HG03575 (cell line): ENCODE measurements at regions not wholly inside any gene's neighbourhood (a gene's known extent, or its start where the extent isn't known, plus 50 kb on each side); places are given as distances from the start of the nearest gene placed in this dataset.
"Not testable (repeated sequence)": the region's sequence is repeated elsewhere in the genome, so short reads cannot be mapped to it uniquely, and the experiment has no call there.

Source experiments
- ATAC-seq: cut with Tn5 transposase; IDR thresholded peaks from one replicate; pipeline ENCODE4 v1.9.1; 2021; ENCODE audit not compliant: unreplicated experiment, insufficient number of reproducible peaks, low FRiP score; ENCODE audit errors: extremely low read depth

DNA sequence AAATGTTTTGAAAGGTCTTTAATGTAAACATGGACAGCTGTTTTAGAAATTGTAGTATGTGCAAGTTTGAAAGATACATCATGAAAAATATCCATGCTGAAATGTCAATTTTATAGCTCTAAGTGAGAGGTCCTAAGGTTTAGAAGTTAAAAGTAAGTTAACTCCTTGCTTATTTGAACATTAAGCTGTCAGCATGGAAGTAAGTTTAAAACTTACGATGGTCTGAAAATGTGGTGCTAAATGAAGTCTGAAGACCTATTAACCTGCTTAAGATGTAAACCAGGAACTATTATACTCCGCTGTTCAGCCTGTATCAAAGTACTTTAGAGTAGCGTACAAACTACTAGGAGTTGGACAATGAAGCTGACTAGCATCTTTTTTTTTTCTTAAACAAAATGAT is 1082.4 kb downstream of the TMTC2 start:
- ATAC-seq = no peak

DNA sequence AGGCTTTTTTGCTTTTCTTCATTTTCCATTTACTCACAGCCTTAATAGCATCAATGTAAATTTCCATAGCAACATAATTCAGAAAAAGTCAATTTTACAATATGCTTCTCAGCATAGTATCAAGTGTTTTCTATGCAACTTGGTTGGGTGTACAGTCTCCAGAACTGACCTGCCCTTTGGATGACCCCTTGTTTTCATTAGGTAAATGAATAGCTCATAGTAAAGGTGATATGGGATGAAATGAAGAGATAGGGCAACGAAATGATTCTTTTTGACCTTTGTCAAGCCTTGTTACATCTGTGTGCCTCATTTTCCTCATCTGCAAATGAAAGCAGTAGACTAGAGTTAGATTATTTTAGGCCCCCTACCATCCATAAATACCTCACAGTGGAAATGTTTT is 1081.0 kb downstream of the TMTC2 start:
- no peak for ATAC-seq

DNA sequence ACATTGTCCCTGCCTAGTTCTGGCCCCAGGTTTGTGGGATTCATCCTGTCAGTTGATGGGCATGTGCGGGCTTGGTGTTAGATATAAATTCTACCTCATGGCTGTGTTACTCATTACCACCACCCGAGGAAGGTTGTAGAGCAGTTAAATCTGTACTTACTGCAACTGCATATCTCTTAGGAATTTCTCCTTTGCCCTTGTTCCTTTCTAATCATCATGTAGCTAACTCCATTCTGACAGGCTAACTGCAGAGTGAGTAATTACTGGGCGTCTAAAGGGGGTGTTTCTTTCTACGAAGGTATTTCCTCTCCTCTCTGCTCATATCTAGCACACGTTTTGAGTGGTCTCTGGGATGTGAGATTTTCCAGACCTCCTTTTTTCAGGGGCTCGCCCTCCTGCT is 1076.7 kb downstream of the TMTC2 start:
- ATAC-seq = no peak

DNA sequence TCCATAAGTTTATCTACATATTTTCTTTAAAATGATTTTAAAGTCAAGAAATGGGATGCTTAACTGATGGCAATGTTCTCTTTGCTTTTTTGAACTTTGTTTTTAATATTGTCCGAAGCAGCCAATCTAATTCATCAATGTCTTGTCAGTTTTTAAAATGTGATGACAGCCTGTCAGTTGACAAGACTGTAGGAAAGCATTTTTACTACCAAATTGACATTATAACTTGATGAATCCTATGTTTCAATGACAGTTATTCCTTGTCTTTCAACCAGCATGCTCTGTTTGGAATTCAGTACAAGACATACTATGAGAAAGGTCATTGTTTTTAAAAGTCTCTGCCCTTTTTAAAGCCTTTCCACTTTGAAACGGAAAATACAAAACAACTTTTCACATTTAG is 1073.2 kb downstream of the TMTC2 start:
- ATAC-seq = no peak

DNA sequence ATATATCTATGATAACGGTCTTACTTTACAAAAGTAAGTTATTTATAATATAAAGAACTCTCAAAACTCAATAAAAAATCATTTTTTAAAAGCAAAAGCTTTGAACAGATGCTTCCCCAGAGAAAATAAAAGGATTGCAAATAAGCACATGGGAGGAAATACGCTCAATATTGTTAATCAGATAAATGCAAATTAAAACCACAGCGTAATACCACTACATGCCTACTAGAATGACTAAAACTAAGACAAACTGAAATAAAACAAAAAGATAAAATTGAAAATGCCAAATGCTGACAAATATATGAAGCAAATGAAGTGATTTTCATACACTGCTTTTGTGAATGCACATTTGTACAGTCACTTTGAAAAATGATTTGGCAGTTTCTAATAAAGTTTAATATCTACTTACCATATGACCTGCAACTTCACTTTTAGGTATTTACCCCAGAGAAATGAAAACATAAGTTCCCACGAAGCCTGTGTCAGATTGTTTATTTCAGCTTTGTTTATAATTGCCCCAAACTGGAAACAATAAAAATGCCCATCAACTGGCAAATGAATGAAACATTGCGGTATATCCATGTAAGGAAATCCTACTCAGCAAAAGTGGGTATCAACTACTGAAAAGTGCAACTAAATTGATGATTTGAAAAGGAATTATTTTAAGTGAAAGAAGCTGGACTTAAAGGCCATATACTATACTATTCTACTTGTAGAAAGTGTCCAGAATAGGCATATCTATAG is 1072.4 kb downstream of the TMTC2 start:
- ATAC-seq = no peak

DNA sequence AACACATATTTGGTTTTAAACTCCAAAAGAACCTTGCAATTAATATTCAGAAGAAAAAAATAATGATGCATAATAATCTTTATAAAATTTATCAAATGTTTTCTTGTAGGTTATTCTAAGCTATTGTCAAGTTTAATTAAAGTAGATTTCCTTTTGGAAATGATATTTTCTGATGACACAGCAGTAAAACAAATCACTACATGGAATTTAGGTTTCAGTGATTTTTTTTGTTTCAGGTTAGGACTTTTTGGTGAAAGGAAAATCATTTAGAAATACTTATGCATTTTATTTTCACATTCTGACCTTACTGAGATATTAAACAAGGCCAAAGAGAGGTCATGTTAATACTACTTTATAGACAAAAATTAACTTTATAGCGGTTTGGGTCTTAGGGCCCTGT is 1067.2 kb downstream of the TMTC2 start:
- no peak for ATAC-seq

DNA sequence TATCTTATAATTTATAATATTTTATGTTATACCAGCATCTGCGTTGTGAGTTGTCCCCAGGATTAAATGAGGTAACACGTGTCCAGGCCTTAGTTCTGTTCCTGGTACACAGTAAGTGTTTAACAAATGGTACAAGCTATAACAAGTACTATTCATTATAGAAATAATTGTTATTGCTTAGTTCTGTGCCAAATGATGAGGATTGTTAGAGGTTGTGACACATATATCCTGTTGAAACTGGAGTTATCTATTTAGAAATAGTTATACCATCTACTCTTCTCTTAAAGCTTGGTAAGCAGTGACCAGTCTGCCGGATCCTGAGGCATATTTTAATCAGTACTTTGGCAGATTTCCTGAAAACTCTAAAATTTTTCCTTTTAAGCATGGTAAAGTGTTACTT is 1066.5 kb downstream of the TMTC2 start:
- no peak for ATAC-seq

DNA sequence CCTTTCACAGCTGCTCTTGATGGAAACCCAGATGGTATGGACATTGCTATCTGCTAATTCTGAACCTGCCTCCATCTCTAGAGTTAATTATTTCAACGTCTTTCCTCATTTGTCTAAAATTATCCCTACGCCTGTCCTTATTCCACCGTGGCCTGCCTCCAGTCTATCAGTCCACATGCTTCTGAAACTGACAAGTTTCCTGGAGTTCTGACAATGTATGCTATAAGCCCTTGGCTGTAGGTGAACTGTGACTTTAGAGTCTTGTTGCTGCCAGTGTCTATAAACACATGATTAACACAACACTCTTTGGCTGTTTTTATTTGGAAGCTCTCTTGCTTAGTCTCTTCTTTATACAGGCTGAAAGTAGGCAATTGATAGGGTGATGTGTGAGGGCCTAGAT is 1052.9 kb downstream of the TMTC2 start:
- no peak for ATAC-seq

DNA sequence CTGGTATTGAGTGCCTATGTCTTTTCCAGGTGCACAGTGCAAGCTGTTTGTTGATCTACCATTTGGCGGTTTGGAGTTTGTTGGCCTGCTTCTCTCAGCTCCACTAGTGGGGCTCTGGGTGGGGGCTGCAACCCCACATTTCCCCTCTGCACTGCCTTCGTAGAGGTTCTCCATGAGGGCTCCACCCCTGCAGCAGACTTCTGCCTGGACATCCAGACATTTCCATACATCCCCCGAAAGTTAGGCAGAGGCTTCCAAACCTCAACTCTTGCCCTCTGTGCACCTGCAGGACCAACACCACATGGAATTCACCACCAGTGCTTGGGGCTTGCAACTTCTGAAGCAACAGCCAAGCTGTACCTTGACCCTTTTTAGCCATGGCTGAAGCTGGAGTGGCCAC is 1024.1 kb downstream of the TMTC2 start:
- no peak for ATAC-seq

DNA sequence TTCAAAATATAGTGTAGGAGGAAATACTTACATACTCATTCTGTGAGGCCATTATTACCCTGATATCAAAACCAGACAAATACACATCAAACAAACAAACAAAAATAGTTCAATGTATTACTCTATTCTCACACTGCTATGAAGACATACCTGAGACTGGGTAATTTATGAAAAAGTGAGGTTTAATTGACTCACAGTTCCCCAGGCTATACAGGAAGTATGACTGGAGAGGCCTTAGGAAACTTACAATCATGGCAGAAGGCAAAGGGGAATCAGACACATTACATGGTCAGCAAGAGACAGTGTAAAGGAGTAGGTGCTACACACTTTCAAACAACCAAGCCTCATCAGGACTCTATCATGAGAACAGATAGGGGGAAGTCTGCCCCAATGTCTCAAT is 1023.2 kb downstream of the TMTC2 start:
- no peak for ATAC-seq

DNA sequence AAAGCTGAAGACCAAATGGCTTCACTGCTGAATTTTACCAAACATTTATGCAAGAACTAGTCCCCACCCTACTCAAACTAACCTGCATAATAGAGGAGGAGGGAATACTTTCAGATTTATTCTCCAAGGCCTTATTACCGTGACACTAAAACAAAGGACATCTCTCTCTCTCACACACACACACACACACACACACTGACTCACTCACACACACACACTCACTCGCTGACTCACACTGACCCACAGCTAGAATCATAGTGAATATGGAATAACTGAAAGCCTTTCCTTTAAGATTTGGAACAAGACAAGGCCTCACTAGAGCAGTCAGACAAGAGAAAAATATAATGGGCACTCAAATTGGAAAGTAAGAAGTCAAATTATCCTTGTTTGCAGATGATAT is 1014.1 kb downstream of the TMTC2 start:
- ATAC-seq = no peak

DNA sequence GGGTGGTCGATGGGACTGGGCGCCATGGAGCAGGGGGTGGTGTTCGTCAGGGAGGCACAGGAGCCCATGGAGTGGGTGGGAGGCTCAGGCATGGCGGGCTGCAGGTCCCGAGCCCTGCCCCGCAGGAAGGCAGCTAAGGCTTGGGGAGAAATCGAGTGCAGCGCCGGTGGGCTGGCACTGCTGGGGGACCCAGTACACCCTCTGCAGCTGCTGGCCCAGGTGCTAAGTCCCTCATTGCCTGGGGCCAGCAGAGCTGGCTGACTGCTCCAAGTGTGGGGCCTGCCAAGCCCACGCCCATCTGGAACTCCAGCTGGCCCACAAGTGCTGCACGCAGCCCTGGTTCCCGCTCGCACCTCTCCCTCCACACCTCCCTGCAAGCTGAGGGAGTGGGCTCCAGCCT is 1009.6 kb downstream of the TMTC2 start:
- not testable (repeated sequence) for ATAC-seq

DNA sequence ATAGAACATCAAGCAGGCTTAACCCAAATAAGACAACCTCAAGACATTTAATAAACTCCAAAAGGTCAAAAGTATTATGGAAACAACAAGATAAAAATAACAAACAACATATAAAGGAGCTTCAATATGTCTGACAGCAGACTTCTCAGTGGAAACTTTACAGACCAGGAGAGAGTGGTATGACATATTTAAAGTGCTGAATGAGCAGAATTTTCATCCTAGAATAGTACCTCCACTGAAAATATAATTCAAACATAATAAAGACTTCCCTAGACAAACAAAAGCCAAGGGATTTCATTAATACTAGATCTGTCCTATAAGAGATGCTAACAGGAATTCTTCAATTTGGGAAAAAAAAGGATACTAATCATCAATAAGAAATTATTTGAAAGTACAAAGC is 1005.0 kb downstream of the TMTC2 start:
- no peak for ATAC-seq

DNA sequence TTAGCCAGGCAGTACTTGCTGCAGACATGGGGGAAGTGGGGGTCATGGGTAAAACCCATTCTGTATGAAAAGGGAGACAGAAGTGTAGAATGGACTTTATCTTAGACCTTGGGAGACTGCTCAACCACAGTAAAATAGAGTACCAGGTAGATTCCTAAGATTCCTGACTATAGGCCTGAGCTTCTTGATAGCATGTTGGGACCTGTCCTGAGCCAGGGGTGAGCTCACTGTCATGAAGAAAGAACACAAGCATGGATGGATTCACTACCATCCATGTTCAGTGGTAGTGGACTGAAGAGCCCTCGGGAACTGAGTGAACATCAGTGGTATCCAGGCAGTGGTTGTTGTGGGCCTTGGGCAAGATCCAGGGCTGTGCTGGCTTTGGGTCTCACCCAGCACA is 1003.8 kb downstream of the TMTC2 start:
- ATAC-seq = no peak

DNA sequence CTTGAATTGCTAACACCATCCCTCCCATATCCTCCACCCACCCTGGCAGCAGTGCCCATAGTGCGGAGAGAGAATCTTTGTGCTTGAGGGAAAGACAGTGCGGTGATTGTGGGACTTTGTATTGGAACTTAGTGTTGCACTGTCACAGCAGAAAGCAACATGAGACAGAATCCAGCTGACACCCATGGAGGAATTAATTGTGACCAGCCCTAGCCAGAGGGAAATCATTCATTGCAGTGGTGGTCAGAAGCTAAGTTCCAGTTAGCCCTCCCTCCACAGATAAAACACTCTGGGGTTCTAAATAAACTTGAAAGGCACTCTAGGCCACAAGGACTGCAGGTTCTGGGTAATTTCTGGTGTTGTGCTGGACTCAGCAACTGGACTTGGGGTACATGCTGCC is 1002.6 kb downstream of the TMTC2 start:
- ATAC-seq = no peak

DNA sequence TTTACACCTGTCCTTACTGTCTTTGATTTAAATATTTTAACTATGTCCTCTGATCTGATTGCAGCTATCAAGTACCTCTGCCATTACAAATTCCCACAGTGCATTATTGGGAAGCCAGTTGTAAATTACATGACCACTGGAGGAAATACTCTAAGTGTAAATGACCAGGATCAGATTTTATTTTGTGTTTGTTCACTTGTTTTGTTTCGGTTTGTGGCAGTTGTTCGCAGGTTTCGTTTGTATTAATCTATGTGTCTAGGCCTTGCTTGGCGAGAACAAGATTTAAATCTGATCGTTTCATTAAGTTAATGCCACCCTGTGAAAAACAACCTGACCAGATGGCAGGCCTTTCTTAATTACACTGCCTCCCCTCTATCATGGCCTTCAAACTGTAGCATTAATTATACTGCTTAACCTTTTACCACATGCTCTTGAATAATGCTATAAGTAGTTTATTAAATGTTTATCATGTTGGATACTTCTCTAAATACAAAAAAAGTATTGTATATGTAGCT is 990.1 kb downstream of the TMTC2 start:
- no peak for ATAC-seq

DNA sequence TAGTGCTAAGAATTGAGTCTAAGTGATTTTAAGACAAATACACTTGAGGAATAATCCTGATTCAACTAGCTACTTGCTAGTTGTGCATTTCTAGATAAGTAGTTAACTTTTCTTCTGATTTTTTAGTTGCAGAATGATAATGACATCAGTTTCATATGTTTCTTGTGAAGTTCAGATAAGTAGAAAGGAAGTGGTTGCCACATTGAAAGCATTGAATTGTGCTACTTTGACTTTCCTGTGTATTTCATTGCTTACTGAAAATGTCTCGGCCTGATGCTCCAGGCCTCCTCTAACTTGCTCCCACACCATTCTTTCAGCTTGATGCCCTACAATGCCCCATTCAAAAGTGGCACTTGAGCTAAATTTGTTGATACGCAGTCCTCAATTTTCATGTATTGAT is 980.0 kb downstream of the TMTC2 start:
- no peak for ATAC-seq

DNA sequence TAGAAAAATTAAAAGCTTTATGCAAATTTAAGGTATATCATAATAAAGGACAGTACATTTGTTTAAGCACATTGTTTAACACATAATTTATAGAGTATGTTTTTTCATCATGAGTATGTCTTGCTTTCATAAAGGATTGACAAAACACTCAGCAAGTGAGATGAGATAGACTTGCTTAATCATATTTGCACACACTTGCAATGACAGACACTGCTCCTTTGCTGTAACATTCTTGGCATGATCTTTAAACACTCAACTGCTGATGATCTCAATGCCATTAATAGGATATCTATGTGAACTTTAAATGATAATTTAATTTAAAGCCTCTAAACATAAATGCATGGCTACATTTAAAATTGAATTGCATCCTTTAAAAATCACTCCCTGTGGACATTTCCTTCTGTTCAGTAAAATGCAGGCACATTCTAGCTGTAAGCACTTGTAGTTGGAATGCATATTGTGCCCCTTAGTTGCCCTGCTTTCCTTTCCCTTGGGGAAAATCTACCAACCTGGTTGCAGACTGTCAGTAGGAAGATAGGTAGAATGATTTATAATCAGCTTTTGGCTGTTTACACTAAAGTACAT is 979.0 kb downstream of the TMTC2 start:
- no peak for ATAC-seq

DNA sequence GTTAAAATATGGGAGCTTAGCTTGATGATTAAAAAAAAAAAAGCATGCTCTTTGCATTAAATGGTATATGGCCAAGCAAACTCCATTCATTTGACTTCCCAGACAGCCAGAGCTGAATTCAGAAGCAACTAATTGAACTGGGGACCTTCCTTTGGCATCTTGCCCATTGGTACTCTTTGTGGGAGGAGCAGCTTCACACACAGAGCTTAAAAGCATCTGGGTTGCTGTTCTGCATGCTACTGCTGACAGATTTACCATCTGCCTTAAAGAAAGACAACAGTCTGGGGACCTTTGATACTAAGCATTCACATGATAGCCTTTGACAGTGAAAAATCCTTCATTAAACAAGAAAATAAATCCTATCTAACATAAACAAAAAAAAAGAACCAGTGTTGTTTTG is 977.9 kb downstream of the TMTC2 start:
- no peak for ATAC-seq

DNA sequence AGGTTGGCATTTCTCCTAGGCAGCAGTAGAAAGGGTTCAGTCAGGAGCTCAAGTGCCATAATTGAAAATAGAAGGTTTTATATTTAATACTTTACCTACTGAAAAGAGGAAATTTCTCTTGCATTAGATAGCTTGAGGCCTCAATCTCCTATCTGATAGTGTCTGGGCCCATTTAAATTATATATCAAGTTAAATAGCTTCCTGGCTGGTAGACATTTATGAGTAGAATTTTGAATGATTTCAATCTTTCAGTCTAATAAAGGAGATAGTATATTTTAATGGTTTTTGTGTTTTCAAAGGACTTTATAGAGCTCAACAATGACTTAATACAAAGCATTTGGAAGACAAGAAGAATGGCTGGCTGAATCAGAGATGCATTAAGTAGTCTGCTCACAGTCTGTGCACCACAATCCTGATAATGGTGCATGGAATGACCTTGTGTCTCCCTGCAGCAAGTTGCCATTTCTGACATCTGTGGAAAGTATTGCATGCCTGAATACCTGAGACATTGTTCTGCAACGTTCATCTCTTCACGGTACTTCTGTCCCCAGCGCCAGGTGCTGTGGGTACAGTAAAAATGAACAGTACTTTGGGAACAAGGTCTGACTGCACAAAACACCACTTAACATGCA is 974.1 kb downstream of the TMTC2 start:
- ATAC-seq = no peak
